ENCODE measurements at regions not wholly inside any gene's neighbourhood (a gene's known extent, or its start where the extent isn't known, plus 50 kb on each side); places are given as distances from the start of the nearest gene placed in this dataset.
A peak's percentile ranks its signal among the peaks of the same experiment; 100 is the strongest.

DNA sequence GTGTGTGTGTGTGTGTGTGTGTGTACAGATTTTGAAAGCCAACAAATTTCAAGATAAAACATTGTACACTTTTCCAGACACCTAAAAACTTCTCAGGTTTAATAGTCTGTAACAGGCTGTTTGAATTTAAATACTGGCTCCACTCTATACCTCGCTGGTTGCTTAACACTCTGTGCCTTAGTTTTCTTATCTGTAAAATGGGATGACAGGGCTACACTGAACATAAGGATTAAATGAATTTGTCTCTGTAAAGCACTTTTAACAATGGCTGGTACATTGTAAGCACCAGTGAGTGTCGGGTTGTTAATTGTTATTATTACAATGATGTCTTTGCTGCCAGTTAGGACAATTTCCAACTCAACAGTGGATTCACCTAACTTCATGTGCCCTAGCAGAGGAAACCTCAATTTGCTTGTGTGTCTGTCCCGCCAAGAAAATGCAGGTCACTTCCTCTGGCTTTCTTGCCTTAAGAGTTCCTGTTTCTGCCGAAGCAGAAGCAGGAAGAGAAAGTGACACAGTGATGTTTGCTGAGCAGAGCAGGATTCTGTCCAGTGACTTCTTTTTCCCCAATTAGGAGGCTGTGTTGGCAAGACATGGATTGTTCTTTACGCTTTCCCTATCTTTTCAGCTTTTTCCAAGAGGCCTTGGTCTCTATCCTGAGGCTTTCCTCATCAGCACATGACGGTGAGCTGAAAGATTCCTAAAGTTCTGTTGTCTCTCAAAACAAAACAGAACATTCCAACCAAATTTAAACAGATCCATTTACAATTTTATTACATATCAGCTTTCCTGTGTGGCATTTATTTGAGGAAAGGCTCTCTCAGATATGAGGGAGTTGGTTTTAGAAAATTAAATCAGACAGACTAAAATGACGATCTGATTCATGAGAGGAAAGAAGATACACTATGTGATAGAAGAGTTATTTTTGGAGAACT, 154.1 kb upstream of the ATP2B1 start (continued):
- TF ChIP-seq JUND (IDR thresholded peaks at IDR 0.05; ENCODE audit: low read depth, low read length) (no peak), GABPA (IDR thresholded peaks at IDR 0.05; ENCODE audit: low read depth) (peak; percentile 80), NFXL1 (IDR thresholded peaks at IDR 0.05; ENCODE audit: borderline replicate concordance) (no peak), ZBED1 (IDR thresholded peaks at IDR 0.05; ENCODE audit: borderline replicate concordance) (no peak), MEF2A (IDR thresholded peaks at IDR 0.05; ENCODE audit: insufficient read depth, low read depth, low read length) (0 out of 2 replicates have a peak, but pooled peaks have one; percentile 14), MTA3 (IDR thresholded peaks at IDR 0.05; ENCODE audit: borderline replicate concordance, low read length) (0 out of 2 replicates have a peak, but pooled peaks have one; percentile 10), FOXK2 (IDR thresholded peaks at IDR 0.05) (no peak), ZNF207 (IDR thresholded peaks at IDR 0.05; ENCODE audit: borderline replicate concordance) (no peak), MTA2 (IDR thresholded peaks at IDR 0.05; ENCODE audit: low read depth) (no peak; the same call in 1 of the 2 replicates), PKNOX1 (IDR thresholded peaks at IDR 0.05) (no peak), SIX5 (IDR thresholded peaks at IDR 0.05; ENCODE audit: low read depth, low read length, severe bottlenecking) (no peak), RAD51 (IDR thresholded peaks at IDR 0.05) (no peak), ZNF24 (IDR thresholded peaks at IDR 0.05) (peak; percentile 44; the same call in 1 of the 2 replicates), CEBPZ (IDR thresholded peaks at IDR 0.05; ENCODE audit: low read depth, low read length) (no peak), CHD4 (IDR thresholded peaks at IDR 0.05) (no peak), SMAD1 (IDR thresholded peaks at IDR 0.05; ENCODE audit: low read depth, partially characterized antibody) (no peak), BACH1 (IDR thresholded peaks at IDR 0.05; ENCODE audit: borderline replicate concordance) (no peak), BCL11A (IDR thresholded peaks at IDR 0.05; ENCODE audit: low read depth, low read length) (0 out of 2 replicates have a peak, but pooled peaks have one; percentile 30), REST (IDR thresholded peaks at IDR 0.05; ENCODE audit: low read depth, low read length) (no peak), KDM1A (IDR thresholded peaks at IDR 0.05; ENCODE audit: borderline replicate concordance) (no peak)
- TF ChIP-seq, protein P1, sequence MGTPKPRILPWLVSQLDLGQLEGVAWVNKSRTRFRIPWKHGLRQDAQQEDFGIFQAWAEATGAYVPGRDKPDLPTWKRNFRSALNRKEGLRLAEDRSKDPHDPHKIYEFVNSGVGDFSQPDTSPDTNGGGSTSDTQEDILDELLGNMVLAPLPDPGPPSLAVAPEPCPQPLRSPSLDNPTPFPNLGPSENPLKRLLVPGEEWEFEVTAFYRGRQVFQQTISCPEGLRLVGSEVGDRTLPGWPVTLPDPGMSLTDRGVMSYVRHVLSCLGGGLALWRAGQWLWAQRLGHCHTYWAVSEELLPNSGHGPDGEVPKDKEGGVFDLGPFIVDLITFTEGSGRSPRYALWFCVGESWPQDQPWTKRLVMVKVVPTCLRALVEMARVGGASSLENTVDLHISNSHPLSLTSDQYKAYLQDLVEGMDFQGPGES (IDR thresholded peaks at IDR 0.05) = no peak

Data from GM12878 (cell line).